Fibroblast of the aortic adventitia (primary cell): ENCODE measurements at regions not wholly inside any gene's neighbourhood (a gene's known extent, or its start where the extent isn't known, plus 50 kb on each side); places are given as distances from the start of the nearest gene placed in this dataset. TPM values are rescaled to one million over a fixed set of nuclear protein-coding genes. Genes with fewer than 3 reads are reported as not detected.

Experiments used
- DNase-seq: peaks from one replicate; pipeline ENCODE4 v3.0.0-alpha.2; 2010; ENCODE audit warnings: low read depth
- H3K4me3 ChIP-seq: 2 replicates; pipeline ENCODE4 v1.5.1; 2011; ENCODE audit warnings: low read depth, mild to moderate bottlenecking, control low read depth, low read length, moderate library complexity
- small RNA-seq: library from RNA; depleted of rRNA; stranded (forward); fragments of <200 nt; gene quantifications from one replicate; pipeline ENCODE3, GENCODE V24; 2012
- TF ChIP-seq, protein P1 (sequence below): IDR thresholded peaks from 2 replicates; pipeline ENCODE4 v1.5.1; 2011; ENCODE audit warnings: mild to moderate bottlenecking, low read length, control low read depth, inconsistent platforms; ENCODE audit not compliant: insufficient read depth

DNA sequence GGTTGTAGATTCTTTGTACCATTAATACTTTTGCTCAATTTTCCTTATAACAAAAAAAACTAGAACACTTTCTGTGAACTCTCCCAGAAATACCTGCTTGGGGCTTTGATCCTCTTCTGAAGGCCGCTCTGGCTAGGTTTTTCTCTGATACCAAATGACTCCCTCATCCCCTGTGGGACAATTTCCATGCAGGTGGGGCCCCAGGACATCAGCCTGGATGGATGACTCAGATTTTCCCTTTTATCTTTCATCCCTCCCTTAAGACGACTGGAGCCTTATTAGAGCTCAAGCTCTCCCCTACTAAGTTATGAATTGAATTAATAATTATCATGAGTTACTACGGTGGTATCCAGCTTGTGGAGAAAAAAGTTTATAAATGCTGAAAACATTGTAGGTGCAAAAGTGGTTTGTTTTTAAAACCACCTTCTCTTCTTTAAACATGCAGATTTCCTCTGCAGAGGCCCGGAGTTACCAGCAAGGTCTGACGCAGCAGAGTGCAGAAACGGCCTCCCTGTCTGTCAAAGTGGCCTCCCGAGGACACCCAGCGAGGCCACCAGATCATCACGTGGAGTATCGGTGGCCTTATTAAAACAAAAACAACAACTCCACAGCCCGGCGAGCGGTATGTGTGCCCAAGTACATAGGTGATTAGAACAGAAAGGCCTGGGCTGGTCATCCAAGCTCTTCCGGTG, 50.8 kb upstream of the IRX4 start:
- DNase-seq = no peak
- TF ChIP-seq, protein P1, sequence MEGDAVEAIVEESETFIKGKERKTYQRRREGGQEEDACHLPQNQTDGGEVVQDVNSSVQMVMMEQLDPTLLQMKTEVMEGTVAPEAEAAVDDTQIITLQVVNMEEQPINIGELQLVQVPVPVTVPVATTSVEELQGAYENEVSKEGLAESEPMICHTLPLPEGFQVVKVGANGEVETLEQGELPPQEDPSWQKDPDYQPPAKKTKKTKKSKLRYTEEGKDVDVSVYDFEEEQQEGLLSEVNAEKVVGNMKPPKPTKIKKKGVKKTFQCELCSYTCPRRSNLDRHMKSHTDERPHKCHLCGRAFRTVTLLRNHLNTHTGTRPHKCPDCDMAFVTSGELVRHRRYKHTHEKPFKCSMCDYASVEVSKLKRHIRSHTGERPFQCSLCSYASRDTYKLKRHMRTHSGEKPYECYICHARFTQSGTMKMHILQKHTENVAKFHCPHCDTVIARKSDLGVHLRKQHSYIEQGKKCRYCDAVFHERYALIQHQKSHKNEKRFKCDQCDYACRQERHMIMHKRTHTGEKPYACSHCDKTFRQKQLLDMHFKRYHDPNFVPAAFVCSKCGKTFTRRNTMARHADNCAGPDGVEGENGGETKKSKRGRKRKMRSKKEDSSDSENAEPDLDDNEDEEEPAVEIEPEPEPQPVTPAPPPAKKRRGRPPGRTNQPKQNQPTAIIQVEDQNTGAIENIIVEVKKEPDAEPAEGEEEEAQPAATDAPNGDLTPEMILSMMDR = no peak
- no peak overlapping the region for H3K4me3 ChIP-seq

Small RNA genes in the stretch of these regions (small RNA-seq; reads per million reads assigned to genes)
- gene AC092266.1 (not detected), gene RF00019 (not detected)
